MM.1S (cell line): ENCODE measurements at regions not wholly inside any gene's neighbourhood (a gene's known extent, or its start where the extent isn't known, plus 50 kb on each side); places are given as distances from the start of the nearest gene placed in this dataset.

Source experiments
- CTCF ChIP-seq: fragments of 300-600 bp; sonication (generic); IDR thresholded peaks from 2 replicates; pipeline ENCODE4 v1.5.1; 2016; ENCODE audit warnings: antibody characterized with exemption, low read length, mixed read lengths
- EZH2 ChIP-seq: fragments of 300-600 bp; sonication (generic); optimal IDR thresholded peaks from 2 replicates; pipeline ENCODE3; 2017; ENCODE audit warnings: low read depth, mild to moderate bottlenecking, antibody characterized with exemption, low read length, mixed read lengths
- EZH2phosphoT487 ChIP-seq: fragments of 300-600 bp; sonication (generic); IDR thresholded peaks from 2 replicates; pipeline ENCODE4 v1.6.1; 2018; ENCODE audit warnings: antibody characterized with exemption, low read length

GRCh38 chr12:42987216-42987650, 397.7 kb upstream of the PRICKLE1 start:
- TF ChIP-seq CTCF: no peak
- no peak for TF ChIP-seq EZH2
- TF ChIP-seq EZH2phosphoT487: no peak
